ENCODE measurements at regions not wholly inside any gene's neighbourhood (a gene's known extent, or its start where the extent isn't known, plus 50 kb on each side); places are given as distances from the start of the nearest gene placed in this dataset.
"Not testable (repeated sequence)": the region's sequence is repeated elsewhere in the genome, so short reads cannot be mapped to it uniquely, and the experiment has no call there.

DNA sequence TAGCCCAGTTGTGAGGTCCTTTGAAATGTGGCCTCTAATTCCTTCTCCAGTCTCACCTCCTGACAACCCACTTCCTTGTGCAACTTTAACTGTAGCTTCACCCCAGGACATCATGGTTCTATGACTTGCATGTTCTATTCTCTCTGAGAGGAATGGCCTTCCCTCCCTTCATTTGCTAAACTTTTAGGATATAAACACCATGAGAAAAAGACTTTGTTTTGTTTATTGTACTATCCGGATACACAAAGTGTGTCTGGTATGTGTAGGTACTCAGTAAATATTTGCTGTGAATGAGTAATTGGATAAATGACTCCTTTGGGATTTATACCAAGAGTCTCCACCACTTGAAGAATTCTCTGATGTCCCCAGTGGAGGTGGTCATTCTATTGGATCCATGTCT, 547.6 kb downstream of the INSC start:
- DNase-seq (ENCODE audit: low spot score) = no peak

GRCh38 chr11:15663777-15664218, 549.1 kb downstream of the INSC start:
- peak; percentile 89 for DNase-seq (ENCODE audit: low spot score)

GRCh38 chr11:15665368-15665871, 550.7 kb downstream of the INSC start:
- peak; percentile 35 for DNase-seq (ENCODE audit: low spot score)

DNA sequence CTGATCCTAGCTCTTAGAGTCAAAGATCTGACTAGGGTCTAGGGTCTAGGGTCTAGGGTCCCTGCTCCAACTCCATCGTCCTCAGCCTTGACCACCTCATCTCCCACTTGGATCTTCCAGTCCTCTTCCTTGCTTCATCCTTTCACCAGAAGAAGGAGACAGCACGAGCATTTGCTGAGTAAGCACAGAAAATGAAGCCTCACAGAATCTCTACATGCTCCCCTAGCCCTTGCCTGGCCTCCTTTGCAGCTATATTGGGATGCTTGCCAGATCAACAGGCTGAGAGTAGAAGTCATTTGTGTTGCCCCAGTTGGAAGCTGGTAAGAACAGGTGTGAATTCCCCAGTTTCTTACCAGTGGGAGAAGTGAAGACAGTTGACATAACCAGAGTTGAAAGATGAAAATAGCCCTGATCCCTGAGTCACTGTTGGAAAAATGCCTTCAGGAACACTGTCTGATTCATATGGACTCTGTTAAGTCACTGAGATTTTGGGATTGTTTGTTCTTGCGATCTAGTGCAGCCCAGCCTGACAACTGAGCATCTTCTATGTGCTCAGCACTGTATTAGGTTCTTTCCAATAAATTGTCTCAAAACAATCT, 552.5 kb downstream of the INSC start:
- DNase-seq (ENCODE audit: low spot score) = peak; percentile 43

GRCh38 chr11:15668718-15669117, 554.0 kb downstream of the INSC start:
- no peak for DNase-seq (ENCODE audit: low spot score)

DNA sequence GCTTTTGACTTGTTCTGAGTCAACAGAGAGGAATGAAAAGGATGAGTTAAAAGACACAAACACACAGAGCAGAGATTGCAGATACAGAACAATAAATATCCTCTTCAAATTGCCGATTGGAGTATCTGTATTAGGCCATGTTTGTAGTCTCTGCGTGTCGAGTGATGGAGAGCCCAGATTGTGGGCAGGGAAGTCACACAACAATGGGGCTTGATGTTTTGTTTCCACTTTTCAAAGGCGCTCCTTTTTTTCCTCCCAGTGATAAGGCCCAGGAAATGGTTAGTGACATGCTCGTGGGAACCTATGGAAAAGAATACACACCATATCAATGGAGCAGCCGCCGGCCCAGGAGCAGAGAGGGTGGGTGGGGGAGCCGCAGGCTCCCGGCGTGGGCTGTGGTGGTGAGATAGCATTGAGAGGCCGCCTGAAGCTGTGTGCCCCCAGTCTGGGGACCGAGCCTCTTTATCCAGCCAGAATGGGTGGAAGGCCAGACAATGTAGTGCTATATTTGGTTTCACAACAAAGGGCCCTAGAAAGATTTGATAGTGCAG, 555.9 kb downstream of the INSC start:
- DNase-seq (ENCODE audit: low spot score) = no peak

- DNase-seq (ENCODE audit: low spot score) = no peak
Observed at GRCh38 chr11:15671216-15671615, 556.5 kb downstream of the INSC start.

DNA sequence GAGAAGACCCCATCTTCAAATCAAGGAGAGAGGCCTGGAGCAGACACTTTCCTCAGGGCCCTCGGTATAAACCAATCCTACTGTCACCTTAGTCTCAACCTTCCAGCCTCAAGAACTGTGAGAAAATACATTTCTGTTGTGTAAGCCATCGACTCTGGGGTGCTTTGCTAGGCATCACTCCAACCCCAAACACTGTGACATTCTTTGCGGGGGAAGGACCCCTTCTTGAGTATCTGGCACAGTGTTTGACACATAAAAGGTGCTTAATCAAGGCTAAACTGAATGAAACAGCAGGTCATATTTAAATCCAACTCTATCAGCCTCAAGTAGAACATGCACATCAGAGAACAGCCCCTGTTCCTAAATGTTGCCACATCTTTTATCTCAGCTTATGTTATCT, 558.1 kb downstream of the INSC start:
- no peak for DNase-seq (ENCODE audit: low spot score)

DNA sequence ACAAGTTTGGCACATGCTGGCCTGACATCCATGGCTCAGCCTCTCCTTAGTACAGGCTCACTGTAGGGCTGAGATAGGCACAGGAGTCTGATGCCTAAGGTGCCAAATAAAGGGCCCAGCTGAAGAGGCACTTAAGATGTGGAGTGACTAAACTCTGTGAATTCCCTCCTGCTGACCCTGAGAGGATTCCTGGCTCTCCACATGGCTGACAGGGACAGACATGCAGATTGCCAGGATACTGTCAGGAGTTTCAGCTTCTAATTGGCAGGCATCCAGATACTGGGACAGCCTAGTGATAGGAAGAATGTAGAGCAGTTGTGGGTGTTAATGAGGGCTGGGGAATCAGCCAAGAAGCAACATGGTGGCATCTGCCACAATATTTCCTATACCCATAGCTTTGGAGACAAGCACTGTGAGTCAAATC, 558.7 kb downstream of the INSC start:
- peak; percentile 71 for DNase-seq (ENCODE audit: low spot score)

- no peak for DNase-seq (ENCODE audit: low spot score)
Observed at GRCh38 chr11:15674756-15675155, 560.0 kb downstream of the INSC start.

GRCh38 chr11:15675683-15676082, 561.0 kb downstream of the INSC start:
- DNase-seq (ENCODE audit: low spot score) = no peak

- no peak for DNase-seq (ENCODE audit: low spot score)
Observed at GRCh38 chr11:15677181-15677580, 562.5 kb downstream of the INSC start.

DNA sequence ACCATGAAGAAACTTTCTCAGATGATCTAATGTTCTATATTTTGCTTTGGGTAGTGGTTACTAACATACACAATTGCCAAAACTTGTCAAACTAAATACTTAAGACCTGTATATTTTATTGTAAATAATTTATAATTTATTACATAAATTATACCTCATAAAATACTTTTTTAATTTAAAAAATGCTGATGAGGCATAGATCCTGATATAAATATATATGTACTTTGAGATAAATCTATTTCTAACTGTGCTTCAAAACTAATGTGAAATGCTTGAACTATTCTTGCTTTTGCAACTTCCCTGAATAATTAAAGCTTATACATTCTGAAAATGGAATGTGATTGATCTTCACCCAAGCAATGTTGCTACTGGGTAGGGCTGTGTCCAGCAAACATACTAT, 568.8 kb downstream of the INSC start:
- DNase-seq (ENCODE audit: low spot score) = no peak

GRCh38 chr11:15685306-15685705, 570.6 kb downstream of the INSC start:
- DNase-seq (ENCODE audit: low spot score) = no peak

DNA sequence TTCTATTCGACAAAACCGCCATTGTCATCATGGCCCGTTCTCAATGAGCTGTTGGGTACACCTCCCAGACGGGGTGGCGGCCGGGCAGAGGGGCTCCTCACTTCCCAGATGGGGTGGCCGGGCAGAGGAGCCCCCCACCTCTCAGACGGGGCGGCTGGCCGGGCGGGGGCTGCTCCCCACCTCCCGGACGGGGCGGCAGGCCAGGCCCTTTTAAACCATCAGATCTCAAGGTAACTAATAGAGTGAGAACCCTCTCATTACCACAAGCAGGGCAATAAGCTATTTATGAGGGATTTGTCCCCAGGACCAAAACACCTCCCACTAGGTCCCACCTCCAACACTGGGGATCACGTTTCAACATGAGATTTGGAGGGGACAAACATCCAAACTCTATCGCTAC, 571.5 kb downstream of the INSC start:
- DNase-seq (ENCODE audit: low spot score) = not testable (repeated sequence)

DNA sequence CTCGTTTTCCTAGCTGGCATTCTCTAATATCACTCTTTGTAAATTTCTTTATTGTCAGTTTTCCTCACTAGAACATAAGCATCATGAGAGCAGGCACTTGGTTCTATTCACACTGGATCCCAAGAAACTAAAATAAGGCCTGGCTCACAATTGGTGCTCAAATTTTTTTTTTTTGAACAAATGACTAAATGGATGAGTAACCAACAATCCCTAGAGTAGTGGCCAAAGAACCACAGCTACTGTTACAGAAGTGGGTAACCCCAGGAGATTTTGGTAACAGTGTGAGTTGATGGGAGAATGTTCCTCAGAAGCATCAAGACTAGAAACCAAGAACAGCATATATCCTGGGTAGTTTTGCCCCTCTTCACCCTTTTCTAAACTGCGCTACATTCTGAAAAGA, 572.6 kb downstream of the INSC start:
- DNase-seq (ENCODE audit: low spot score) = peak; percentile 19

GRCh38 chr11:15688351-15688792, 573.6 kb downstream of the INSC start:
- DNase-seq (ENCODE audit: low spot score) = peak; percentile 67

DNA sequence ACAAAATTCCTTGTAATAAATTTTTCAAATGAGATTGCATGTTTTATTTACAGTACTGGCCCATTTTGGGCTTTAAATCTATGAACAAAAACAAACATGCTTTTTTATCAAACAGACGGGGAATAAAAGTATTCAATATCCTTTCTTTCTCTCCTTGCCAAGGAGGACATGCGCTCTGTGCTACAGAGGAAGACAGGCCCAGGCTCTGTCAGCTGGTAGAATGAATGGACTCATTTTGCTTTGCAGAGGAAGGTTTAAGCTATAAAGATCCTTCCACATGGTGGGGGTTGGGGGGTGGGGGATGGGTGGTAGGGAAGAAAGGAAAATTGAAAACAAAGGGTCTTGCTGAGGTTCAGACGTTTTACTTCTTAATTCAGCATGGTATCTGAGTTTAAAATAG, 575.6 kb downstream of the INSC start:
- DNase-seq (ENCODE audit: low spot score) = no peak

- peak; percentile 68 for DNase-seq (ENCODE audit: low spot score)
Observed at GRCh38 chr11:15692739-15693138, 578.0 kb downstream of the INSC start.

GRCh38 chr11:15695096-15695721, 580.5 kb downstream of the INSC start:
- no peak for DNase-seq (ENCODE audit: low spot score)

DNA sequence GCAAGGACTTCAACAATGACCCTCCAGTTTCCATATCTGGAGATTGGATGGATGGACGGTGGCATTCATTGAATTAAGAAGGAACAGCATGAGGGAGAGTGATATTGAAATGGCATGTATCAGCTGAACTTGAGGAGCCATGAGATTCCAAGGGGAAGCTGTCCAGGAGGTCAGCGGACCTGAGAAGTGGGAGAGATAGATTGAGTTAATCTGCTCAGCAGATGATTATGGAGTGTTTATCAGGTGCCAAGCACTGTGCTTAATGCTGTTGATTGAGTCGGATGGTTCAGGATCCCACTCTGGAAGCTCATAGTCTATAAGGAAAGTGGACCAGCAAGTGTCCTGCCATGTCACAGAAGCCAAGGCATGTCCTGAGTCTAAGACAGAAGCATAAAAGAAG, 581.3 kb downstream of the INSC start:
- DNase-seq (ENCODE audit: low spot score) = no peak

DNA sequence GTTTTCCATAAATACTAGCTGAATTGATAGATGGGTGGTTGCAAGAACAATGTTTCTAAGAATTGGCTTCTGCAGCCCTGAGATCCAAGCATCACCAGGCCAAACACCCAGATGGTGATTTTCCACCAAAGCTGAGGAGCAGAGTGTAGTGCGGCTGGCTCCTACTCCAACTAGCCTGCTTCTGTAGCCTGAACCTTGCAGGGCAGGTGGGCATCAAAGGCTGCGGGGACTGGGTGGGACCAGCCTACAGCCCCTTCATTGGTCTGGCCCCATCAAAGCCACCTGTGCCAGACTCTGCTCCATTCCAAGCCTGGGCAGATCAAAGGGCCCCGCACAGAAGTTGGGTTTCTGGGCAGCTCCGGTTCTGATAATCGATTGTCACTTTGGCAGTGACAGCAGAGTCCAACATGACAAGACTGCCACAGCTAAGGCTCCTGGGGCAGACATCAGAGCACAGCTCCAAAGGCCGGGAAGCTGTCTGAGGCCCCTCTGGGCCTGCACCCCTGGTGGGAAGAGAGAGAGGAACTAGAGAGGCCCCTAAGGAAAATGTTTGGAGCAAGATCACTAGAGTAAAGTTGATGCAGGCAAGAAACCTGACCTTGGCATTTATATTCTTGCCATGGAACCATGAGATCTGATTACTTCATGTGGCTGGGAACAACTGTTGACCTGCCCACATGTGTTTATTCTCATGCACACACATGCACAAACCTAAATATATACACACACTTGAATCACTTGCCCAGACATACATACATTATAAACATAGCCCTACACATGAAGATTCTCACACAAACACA, 582.9 kb downstream of the INSC start:
- DNase-seq (ENCODE audit: low spot score) = no peak

- DNase-seq (ENCODE audit: low spot score) = no peak
Observed at GRCh38 chr11:15698855-15699254, 584.1 kb downstream of the INSC start.

All from kidney tubule cell (primary cell).